ENCODE measurements at regions not wholly inside any gene's neighbourhood (a gene's known extent, or its start where the extent isn't known, plus 50 kb on each side); places are given as distances from the start of the nearest gene placed in this dataset.

DNA sequence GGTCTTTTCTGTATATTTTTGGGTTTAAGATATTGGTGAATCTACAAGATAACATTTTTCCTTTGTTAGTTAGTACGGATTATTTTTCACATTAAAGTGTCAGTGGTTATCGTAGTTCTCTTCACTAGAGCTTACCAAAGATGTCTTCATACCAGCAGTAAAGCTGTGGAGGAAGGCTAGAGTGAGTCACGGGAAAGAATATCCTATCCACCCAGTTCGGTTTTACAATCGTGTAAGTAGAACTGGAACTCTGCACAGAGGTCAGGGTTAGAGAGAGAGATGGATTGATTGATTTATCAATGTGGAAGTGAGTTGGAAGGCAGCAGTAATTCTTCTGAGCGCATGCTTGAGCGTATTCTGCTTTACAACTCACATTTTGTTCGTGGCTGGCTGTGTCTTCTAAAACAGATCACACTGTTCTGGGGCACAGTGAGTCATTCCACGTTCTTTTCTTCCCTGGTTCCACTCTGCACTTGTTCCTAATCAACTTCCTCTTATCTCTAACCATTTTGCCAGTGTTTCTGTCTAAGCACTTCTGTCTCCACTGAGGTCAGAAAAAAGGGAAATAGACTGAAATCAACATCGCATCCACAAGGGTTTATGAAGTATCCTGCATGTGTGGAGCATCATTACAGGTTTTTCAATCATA is 86.5 kb upstream of the ARRDC3 start:
- TF ChIP-seq, protein P1, sequence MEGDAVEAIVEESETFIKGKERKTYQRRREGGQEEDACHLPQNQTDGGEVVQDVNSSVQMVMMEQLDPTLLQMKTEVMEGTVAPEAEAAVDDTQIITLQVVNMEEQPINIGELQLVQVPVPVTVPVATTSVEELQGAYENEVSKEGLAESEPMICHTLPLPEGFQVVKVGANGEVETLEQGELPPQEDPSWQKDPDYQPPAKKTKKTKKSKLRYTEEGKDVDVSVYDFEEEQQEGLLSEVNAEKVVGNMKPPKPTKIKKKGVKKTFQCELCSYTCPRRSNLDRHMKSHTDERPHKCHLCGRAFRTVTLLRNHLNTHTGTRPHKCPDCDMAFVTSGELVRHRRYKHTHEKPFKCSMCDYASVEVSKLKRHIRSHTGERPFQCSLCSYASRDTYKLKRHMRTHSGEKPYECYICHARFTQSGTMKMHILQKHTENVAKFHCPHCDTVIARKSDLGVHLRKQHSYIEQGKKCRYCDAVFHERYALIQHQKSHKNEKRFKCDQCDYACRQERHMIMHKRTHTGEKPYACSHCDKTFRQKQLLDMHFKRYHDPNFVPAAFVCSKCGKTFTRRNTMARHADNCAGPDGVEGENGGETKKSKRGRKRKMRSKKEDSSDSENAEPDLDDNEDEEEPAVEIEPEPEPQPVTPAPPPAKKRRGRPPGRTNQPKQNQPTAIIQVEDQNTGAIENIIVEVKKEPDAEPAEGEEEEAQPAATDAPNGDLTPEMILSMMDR (conservative IDR thresholded peaks at IDR 0.05 in 1 of 2, IDR thresholded peaks at IDR 0.05 in 1 of 2; ENCODE audit: extremely low read depth in 1 of 2, insufficient read depth in 1 of 2, low read depth in 1 of 2, low read length in 2 of 2) = no peak
- TF ChIP-seq EZH2 (IDR thresholded peaks at IDR 0.05; ENCODE audit: borderline replicate concordance, low read length) = no peak
